AG08396 (cell line): ENCODE measurements at regions not wholly inside any gene's neighbourhood (a gene's known extent, or its start where the extent isn't known, plus 50 kb on each side); places are given as distances from the start of the nearest gene placed in this dataset.
"Not testable (repeated sequence)": the region's sequence is repeated elsewhere in the genome, so short reads cannot be mapped to it uniquely, and the experiment has no call there.

ENCODE experiments used
- DNase-seq: peaks from one replicate; pipeline ENCODE4 v3.0.0; 2012; ENCODE audit warnings: low spot score, mixed read lengths

DNA sequence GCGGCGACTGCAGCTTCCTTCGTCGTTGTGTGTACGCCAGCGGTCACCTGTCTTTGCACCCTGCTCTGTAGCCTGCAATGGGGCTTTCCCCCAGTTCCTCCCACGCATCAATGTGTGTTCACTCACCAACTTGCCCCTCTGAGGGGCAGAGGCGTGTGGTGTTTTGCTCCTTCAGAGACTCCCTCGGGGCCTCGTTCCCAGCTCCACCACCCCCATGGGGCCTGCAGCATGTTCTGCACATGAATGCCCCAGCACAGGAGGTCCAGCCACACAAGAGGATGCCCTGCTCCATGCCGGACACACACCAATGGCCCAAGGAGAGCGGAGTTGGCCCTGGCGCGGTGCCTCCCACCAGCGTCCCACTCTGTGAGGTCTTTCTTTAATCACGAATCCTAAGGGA, 196.8 kb downstream of the BANP start:
- DNase-seq, result not testable (repeated sequence)

DNA sequence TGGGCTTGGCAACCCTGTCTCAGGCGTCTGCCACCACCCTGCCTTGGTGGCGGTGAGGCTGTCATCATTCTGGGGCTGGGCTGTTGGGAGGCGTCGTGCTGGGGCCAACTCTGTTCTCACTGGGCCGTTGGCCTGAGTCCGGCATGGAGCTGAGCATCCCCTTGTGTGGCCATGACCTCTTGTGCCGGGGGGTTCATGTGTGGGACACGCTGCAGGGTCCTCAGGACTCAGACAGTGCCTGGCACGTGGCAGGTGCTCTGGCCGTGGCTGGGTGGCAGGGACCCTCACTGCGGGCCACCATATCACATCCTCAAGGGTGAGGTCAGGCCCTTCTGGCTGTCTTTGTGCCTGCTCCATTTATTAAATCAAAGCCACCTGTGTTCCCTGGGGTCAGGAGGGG, 197.4 kb downstream of the BANP start:
- DNase-seq, result not testable (repeated sequence)

DNA sequence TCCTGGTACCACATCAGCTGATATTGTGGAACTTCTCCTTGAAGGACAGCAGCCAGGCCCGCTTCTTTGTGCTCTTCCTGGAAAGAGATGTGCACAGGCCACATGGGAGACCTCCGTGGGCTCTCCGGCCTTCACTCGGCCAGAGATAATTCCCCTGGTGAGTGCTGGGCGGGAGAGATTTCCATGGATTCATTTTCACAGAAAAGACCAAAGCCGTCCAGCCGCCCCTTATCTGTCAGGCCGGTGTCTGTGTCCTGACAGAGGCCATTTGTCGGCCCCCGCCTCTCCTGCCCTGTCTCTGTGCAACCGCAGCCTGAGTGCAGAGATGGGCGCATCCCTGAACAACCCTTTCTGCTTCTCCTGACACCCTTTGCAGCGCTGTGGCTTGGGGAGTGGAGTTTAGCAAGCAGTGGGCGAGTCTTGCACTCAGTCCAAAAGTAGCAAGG, 197.9 kb downstream of the BANP start:
- DNase-seq, result not testable (repeated sequence)

GRCh38 chr16:88149663-88150062, 198.4 kb downstream of the BANP start:
- DNase-seq, result not testable (repeated sequence)

- not testable (repeated sequence) for DNase-seq
Observed at GRCh38 chr16:88150456-88151128, 199.4 kb downstream of the BANP start.

DNA sequence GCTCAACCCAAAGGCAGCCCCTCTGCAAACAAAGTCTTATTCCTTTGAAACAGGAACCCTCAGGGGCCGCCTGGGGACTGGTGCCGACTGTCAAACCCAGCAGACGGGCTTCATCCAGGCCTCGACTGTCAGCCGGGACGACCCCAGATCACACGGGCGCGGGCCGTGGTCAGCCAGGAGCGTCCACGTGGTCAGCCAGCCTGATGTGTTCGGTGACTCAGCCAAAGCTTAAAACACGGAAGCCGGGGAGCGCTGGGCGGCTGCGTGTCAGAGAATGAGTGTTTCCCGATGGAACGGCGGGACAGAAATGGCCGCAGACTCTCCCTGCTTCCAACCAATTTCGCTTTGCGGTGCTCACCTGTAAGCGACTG, 199.9 kb downstream of the BANP start:
- DNase-seq, result peak; percentile 81

DNA sequence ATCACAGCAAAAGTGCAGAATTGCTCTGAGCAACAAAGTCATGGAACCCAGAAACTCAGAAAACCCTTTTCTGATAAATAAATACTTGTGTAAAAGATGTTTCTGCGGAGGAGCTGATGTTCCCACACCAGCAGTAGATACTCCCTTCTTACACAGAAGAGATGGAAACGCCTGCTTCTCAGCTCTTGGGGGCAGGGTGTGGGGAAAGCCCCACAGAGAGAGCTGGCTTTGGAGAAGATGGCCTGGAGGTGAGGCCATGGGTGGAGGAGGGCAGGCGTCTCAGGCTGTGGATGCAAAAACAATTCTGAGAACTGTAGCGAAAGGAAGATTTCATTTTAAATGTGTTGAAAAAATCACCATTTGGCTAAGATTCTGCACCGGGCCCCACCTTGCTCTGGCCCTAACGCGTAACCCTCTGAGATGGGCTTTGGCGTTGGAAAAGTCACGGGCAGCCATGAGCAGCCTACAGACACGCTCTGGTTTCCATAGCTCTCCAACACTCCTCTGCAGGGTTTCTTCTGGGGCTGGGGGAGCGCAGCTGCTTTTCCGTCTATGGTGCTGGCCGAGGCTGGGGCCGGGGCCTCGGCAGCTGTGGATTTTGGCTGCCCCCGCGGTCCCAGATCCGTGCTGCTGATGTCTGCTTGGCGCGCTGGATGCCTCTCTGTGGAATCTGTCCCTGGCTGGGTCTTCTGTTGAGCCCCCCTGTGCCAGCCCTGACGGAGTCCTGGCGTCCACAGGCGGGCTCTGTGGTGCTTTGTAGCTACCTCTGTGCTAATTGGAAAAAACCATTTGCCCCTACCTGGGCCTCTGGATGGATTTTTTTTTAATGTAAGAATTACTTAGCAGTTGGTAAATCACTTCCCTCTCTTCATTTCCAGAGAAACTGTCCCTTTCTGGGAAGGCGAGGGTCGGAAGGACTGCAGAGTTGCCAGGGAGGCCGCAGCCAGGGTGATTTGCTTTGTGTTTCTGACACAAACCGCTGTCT, 200.9 kb downstream of the BANP start:
- not testable (repeated sequence) for DNase-seq

- not testable (repeated sequence) for DNase-seq
Observed at GRCh38 chr16:88152879-88153278, 201.6 kb downstream of the BANP start.

- not testable (repeated sequence) for DNase-seq
Observed at GRCh38 chr16:88153516-88153915, 202.3 kb downstream of the BANP start.

- not testable (repeated sequence) for DNase-seq
Observed at GRCh38 chr16:88154886-88155285, 203.7 kb downstream of the BANP start.

GRCh38 chr16:88155681-88156080, 204.4 kb downstream of the BANP start:
- not testable (repeated sequence) for DNase-seq

- not testable (repeated sequence) for DNase-seq
Observed at GRCh38 chr16:88156640-88157283, 205.5 kb downstream of the BANP start.

DNA sequence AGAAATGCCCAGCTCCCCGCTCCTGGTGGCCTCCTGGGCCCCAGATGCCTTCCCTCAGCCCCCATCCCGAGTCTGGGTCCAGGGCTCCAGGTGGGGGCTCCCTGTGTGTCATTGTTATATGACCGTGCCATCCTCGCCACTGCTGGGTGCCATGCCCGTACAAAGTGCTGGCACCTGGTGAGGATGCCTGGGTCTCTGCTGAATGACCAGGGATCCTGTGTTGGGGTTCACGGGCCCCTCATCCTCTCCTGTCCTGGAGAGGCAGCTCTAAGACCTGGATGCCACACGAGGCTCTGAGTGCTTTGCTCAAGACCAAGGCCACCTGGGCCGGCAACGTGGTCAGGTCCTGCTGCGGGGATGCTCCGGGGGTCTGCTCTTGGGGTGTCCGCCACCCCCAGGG, 206.5 kb downstream of the BANP start:
- not testable (repeated sequence) for DNase-seq

GRCh38 chr16:88158256-88159045, 207.2 kb downstream of the BANP start:
- not testable (repeated sequence) for DNase-seq

- DNase-seq, result not testable (repeated sequence)
Observed at GRCh38 chr16:88159046-88159896, 208.0 kb downstream of the BANP start.

GRCh38 chr16:88159897-88160335, 208.7 kb downstream of the BANP start:
- DNase-seq, result not testable (repeated sequence)

- not testable (repeated sequence) for DNase-seq
Observed at GRCh38 chr16:88161191-88161590, 210.0 kb downstream of the BANP start.

- not testable (repeated sequence) for DNase-seq
Observed at GRCh38 chr16:88161623-88162275, 210.5 kb downstream of the BANP start.

DNA sequence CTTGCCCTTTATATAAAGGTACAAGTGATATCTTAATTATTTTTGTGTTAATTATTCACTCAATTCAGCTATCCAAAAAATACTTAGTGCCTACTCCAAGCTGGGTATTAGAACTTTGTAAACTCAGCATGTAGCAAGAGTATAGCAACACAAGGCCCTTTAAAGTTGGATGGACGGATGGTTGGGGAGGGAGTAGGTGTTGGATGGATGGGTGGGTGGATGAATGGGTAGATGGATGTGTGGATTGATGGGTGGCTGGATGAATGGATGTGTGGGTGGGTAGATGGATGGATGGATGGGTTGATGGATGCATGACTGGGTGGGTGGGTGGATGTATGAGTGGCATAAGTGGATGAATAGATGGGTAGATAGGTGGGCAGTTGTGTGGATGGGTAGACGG, 211.5 kb downstream of the BANP start:
- not testable (repeated sequence) for DNase-seq
